Stimulated activated naive B cell treated with anti-CD40 and anti-IgM and Interleukin-4, amounts not matched to agents 10 μg/mL and 1 μg/mL and 100 μg/mL, for 72 hours (primary cell): ENCODE measurements at regions not wholly inside any gene's neighbourhood (a gene's known extent, or its start where the extent isn't known, plus 50 kb on each side); places are given as distances from the start of the nearest gene placed in this dataset.
"Not testable (repeated sequence)": the region's sequence is repeated elsewhere in the genome, so short reads cannot be mapped to it uniquely, and the experiment has no call there.

Experiments
- ATAC-seq, 2 donors: fragments of 150-1000 bp; cut with Tn5 transposase; replicated peaks; 2 replicates each; pipeline ENCODE4 v1.10.0; 2021; ENCODE audit warnings: moderate library complexity in 1 of 2
- DNase-seq: peaks from one replicate; pipeline ENCODE4 v3.0.0; 2021
- H3K27ac Mint-ChIP-seq: one replicate; pipeline ENCODE4 v1.8.0; 2022; ENCODE audit warnings: mild to moderate bottlenecking, mixed read lengths
- H3K27me3 Mint-ChIP-seq, 2 donors: one replicate each; pipeline ENCODE4 v1.8.0; 2022; ENCODE audit warnings: mixed read lengths in 2 of 2
- H3K36me3 Mint-ChIP-seq, 2 donors: one replicate each; pipeline ENCODE4 v1.8.0; 2022; ENCODE audit warnings: mixed read lengths in 2 of 2, mild to moderate bottlenecking in 1 of 2
- H3K4me1 Mint-ChIP-seq, 2 donors: one replicate each; pipeline ENCODE4 v1.8.0; 2022; ENCODE audit warnings: mixed read lengths in 2 of 2, mild to moderate bottlenecking in 1 of 2
- H3K4me3 Mint-ChIP-seq, 2 donors: one replicate each; pipeline ENCODE4 v1.8.0; 2022; ENCODE audit warnings: mild to moderate bottlenecking in 2 of 2, mixed read lengths in 2 of 2, moderate library complexity in 1 of 2
- H3K9me3 Mint-ChIP-seq, 2 donors: one replicate each; pipeline ENCODE4 v1.8.0; 2022; ENCODE audit warnings: mixed read lengths in 2 of 2, mild to moderate bottlenecking in 1 of 2

DNA sequence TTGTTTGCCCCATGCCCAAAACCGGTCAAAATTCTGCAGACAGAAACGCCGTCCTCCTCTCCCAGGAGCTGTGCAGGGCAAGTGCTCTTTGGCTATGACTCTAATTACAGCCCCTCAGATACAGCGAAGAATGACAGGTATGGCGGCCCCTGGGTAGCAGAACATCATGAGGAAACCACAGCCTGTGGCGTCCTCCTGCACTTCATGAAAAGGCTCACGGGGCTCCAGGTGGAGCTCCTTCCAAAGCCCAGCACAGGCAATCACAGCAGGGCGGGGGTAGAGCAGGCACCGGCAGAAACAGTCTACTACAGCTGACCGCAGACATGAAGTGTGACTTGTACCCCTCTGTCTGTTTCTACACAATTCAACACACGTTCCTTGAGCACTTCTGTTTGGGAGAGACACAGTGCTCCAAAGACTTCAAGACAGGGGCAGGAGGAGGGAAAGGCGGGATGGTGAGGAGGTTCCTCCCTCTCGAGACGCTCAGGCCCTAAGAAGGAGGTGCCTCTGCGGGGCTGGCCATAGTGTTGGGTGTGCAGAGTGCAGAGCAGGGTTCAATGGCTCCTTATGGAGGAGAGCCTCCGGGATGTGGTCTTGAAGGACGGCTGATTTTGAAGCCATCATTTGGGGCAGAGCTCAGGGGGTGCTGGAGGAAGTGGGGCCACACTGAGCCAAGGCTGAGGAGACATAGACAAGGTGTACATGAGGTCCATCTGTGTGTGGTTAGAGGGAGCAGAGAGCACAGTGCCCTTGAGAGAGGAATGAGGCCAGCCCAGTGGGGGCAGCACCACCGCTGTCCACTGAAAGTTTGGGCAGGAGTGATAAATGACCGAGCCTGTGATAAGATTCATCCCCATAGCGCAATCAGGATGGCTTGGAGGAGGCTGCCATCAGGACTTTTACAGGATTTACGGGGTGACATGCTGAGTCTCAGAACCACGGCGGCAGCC, 468.3 kb downstream of the EIPR1 start:
- ATAC-seq (no peak), DNase-seq (no peak)
- Mint-ChIP-seq H3K27ac (no peak overlapping the region), H3K4me1 (no peaks in the 10 kb centered on the region), H3K4me3 (no peak overlapping the region), H3K27me3 (peaks cover 6 to 19% of the 10 kb centered on the region in 2 donors), H3K36me3 (no peaks in the 10 kb centered on the region), H3K9me3 (no peaks in the 10 kb centered on the region)

DNA sequence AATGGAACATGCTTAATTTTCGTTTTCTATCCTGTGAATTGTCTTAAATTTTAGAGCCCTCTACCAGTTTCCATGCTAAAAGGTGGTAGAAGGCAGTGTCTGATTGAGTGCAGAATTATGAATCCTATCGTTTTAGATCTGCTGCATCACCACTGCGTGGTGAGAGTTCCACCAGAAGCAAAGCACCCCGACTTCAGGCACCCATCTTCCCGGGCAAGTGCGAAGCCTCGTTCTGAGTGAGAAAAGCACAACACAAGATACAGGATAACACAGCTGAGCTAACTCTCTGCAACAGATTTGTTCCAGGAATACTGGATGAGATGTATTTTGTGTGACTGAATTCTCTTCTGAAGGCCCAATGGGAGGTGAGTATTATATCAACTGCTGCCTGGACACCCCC, 471.5 kb downstream of the EIPR1 start:
- Mint-ChIP-seq H3K36me3 (no peaks in the 10 kb centered on the region), H3K27me3 (peaks cover 6 to 12% of the 10 kb centered on the region in 2 donors)

DNA sequence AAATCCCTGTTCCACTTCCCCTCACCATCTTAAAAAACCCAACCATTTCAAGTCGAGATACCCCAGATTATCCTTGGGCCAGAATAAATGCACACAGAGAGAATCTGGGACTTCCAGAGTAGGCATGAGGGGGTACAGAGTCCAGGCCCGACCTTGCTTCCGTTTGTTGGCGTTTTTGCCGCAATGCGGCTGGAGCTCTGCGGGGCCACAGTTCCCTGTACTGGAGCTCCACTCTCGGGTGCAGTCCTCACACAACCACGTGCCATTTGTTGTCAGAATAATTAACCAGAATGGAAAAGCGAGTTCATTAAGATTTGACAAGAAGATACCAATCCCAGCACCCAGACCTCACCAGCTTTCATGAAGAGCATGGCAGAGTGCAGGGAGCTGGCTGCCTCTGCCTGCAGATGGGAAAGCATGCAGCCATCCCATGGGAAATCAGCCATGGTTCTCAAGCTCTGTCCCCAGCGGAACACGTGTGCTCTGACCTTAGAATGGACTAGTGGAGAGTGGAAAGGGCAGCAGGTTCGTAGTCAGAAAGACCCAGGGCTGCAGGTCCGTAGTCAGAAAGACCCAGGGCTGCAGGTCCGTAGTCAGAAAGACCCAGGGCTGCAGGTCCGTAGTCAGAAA, 472.8 kb downstream of the EIPR1 start:
- Mint-ChIP-seq H3K36me3 (no peaks in the 10 kb centered on the region), H3K4me1 (peaks cover 24 to 30% of the 10 kb centered on the region in 2 donors), H3K27ac (no peak overlapping the region), H3K27me3 (peaks cover 6 to 10% of the 10 kb centered on the region in 2 donors), H3K4me3 (no peak overlapping the region), H3K9me3 (peaks cover 0 to 2% of the 10 kb centered on the region in 2 donors)
- DNase-seq (no peak), ATAC-seq (no peak)

More for the DNA sequence above, 471.5 kb downstream of the EIPR1 start:
- ATAC-seq: no peak
- no peak overlapping the region for H3K27ac Mint-ChIP-seq
- no peaks in the 10 kb centered on the region for H3K9me3 Mint-ChIP-seq
- peaks cover 19 to 21% of the 10 kb centered on the region in 2 donors for H3K4me1 Mint-ChIP-seq
- DNase-seq: no peak
- H3K4me3 Mint-ChIP-seq: no peak overlapping the region

DNA sequence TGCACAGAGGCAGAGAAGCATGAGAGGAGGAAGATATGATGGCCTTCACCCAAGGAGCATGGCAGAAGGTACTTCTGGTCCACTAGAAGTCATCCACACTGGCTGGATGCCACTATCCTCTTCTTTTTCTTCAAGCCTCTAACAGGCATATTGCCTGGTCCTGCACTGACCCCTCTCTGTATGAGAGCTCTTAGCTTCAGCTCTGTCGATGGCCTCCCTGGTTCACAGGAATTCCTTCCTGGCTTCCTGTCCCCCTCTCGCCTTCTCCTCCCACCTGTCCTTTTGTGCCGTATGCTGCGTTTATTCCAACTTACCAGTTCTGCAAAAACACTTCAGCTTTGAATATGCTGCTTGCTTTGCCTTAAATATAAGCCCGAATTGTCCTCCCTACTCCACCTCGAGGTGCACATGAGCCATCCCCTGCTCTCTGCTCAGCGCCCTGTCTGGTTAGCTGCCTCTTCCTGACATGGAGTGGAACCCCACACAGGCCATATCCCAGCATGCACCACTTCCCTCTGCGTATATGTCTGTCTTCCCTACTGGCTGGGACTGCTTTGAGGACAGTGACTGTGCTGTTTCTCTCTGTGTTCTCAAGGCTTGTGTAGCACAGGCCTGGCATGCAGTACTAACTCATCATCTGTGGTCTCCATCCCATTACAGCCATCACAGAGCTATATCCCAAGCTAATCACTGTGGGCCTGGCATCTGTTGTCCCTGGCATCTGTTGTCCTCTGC, 474.9 kb downstream of the EIPR1 start:
- no peaks in the 10 kb centered on the region for H3K36me3 Mint-ChIP-seq
- H3K4me1 Mint-ChIP-seq: peaks cover 24 to 31% of the 10 kb centered on the region in 2 donors
- no peak for DNase-seq
- peak overlapping the region; percentile 60 for H3K27ac Mint-ChIP-seq
- peaks cover 0 to 2% of the 10 kb centered on the region in 2 donors for H3K9me3 Mint-ChIP-seq
- no peak for ATAC-seq
- H3K4me3 Mint-ChIP-seq: no peak overlapping the region
- H3K27me3 Mint-ChIP-seq: no peaks in the 10 kb centered on the region

DNA sequence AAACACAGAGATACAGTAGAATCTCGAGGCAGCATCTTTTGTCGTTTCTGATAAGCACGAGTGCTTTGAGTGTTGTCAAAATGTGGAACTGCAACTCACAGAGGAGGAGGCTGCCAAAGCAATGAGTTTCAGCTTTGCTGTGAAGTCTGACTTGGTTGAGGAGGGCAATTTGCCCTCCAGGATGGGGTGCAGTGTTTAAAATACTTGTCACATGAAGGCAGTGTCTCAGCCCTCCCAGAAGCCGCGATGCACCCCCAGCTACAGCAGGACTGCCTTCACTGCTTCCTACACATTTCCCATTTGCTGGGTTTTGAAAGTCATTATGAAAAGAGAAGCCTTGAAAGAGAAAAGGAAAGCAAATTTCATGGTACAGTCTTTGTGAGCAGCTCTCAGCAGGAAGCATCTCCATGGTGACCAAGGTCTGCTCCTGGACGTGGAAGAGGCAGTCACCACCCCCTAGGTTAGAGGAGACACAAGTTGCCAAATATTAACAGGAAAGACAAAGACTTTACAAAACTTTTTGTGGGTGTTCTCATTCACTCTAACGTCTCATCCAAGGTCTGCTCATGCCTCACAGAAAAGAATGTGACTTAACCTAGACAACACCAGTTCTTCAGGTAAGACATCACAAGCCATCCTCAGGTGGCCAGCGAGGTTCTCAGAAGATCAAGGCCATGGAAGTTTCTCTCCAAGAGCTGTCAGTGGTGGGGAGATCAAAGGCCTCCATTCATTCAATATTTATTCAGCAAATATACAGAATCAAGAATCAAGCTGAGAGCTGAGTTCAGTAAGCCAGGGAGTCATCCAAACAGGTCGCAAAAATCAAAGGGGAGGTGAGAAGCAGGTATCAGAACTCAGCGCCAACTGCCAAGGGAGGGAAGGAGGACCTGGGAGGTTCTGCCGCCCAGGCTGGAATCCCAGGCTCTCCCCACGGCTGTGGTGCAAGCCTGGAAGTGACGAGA, 476.0 kb downstream of the EIPR1 start:
- ATAC-seq (peak; percentile 93), DNase-seq (peak; percentile 29)
- Mint-ChIP-seq H3K36me3 (no peaks in the 10 kb centered on the region), H3K27ac (peak overlapping the region; percentile 72), H3K4me1 (peaks cover 24 to 31% of the 10 kb centered on the region in 2 donors), H3K4me3 (peak overlapping the region; percentile 52 to 72), H3K27me3 (no peaks in the 10 kb centered on the region), H3K9me3 (peaks cover 0 to 2% of the 10 kb centered on the region in 2 donors)

DNA sequence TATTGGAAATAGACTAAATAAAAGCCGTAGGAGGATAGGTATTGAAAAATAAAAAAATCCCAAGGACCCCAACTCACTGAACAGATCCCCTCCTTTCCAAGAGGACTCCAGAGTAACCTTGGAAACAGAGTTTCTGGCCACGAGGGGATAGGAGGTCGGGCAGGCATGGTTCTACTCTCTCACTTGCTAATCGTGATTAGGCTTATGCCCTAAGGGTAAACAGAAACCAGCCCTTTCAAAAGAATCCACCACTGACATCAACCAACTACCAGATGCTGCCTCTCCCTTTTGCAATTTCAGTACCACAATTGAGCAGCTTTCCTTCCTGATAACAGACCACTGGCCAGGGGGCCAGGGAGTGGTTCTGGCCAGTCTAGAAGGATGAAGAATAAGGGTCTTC, 477.8 kb downstream of the EIPR1 start:
- DNase-seq (no peak), ATAC-seq (no peak)
- Mint-ChIP-seq H3K36me3 (no peaks in the 10 kb centered on the region), H3K4me3 (no peak overlapping the region), H3K4me1 (peaks cover 24 to 31% of the 10 kb centered on the region in 2 donors), H3K27me3 (no peaks in the 10 kb centered on the region), H3K9me3 (peaks cover 0 to 2% of the 10 kb centered on the region in 2 donors), H3K27ac (no peak overlapping the region)

DNA sequence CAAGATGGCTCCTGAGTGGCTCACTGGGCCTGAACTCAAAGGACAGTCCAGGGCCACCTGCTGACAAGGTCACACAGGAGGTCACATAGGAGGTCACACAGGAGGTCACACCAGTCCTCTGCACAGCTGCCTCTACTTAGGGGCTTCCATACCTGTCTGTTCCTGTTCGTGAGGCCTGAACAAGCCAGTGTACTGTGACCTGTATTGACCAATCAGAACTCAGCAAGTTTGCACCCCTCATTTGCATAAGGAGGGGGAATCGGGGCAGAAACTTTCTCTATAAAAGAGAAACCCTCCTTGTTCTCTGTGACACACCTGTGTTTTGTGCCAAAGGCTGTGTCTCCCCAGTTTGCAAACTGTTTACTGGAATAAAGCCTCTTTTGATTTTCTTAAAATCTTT, 478.9 kb downstream of the EIPR1 start:
- no peaks in the 10 kb centered on the region for H3K27me3 Mint-ChIP-seq
- H3K36me3 Mint-ChIP-seq: no peaks in the 10 kb centered on the region
- H3K4me1 Mint-ChIP-seq: peaks cover 24 to 31% of the 10 kb centered on the region in 2 donors
- DNase-seq (no peak), ATAC-seq (no peak)
- H3K4me3 Mint-ChIP-seq: no peak overlapping the region
- H3K27ac Mint-ChIP-seq: no peak overlapping the region
- H3K9me3 Mint-ChIP-seq: peaks cover 0 to 2% of the 10 kb centered on the region in 2 donors

DNA sequence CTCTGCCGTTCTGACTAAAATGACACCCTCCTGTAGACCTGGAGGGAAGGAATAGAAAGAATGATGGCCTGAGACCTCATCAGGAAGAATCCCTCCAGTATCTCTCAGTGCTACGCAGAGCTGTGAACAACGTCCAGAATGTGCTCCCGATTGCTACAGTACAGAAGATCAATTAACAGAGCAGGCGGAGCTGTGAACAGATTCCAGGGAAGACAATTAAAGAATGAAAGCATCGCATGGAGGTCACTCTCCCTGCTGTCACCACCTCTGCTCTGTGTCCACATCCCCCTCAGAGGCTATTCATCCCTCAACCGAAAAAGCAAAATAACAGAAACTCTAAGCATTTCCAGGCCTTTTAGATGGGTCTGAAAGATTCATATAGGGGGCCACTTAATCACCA, 481.0 kb downstream of the EIPR1 start:
- no peaks in the 10 kb centered on the region for H3K36me3 Mint-ChIP-seq
- H3K9me3 Mint-ChIP-seq: peaks cover 0 to 2% of the 10 kb centered on the region in 2 donors
- H3K27me3 Mint-ChIP-seq: no peaks in the 10 kb centered on the region
- H3K4me3 Mint-ChIP-seq: no peak overlapping the region
- ATAC-seq: no peak
- no peak overlapping the region for H3K27ac Mint-ChIP-seq
- DNase-seq: no peak
- peaks cover 8 to 18% of the 10 kb centered on the region in 2 donors for H3K4me1 Mint-ChIP-seq

DNA sequence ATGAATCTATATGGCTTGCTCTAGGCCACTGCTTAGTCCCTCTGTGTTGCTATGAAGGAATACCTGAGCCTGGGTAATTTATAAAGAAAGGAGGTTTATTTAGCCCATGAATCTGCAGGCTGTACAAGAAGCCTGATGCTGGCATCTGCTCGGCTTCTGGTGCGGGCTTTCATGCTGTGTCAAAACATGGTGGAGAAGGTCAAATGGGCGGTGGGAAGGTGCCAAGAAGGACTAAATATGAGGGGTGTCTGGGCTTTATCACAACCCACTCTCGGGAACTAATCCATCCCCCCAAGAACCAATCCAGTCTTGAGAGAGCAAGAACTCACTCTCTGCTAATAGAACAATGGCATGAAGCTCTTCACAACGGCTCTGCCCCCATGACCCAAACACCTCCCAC, 481.6 kb downstream of the EIPR1 start:
- ATAC-seq (no peak), DNase-seq (no peak)
- Mint-ChIP-seq H3K9me3 (peaks cover 0 to 2% of the 10 kb centered on the region in 2 donors), H3K36me3 (peaks cover 0 to under 1% of the 10 kb centered on the region in 2 donors), H3K4me1 (peaks cover 2 to 11% of the 10 kb centered on the region in 2 donors), H3K27ac (no peak overlapping the region), H3K4me3 (no peak overlapping the region), H3K27me3 (peaks cover 0 to under 1% of the 10 kb centered on the region in 2 donors)

DNA sequence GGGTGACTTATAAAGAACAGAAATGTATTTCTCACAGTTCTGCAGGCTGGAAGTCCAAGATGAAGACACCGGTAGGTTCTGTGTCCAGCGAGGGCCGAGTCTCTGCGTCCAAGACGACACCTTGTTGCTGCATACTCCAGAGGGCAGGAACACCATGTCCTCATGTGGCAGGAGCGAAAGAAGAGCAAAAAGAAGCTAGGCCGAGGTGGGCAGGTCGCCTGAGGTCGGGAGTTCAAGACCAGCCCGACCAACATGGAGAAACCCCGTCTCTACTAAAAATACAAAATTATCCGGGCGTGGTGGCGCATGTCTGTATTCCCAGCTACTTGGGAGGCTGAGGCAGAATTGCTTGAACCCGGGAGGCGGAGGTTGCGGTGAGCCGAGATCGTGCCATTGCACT, 483.6 kb downstream of the EIPR1 start:
- not testable (repeated sequence) for H3K9me3 Mint-ChIP-seq, ATAC-seq, DNase-seq, H3K36me3 Mint-ChIP-seq, H3K4me3 Mint-ChIP-seq, H3K4me1 Mint-ChIP-seq, H3K27ac Mint-ChIP-seq
- H3K27me3 Mint-ChIP-seq: peaks cover 12% of the 10 kb centered on the region in 2 donors

DNA sequence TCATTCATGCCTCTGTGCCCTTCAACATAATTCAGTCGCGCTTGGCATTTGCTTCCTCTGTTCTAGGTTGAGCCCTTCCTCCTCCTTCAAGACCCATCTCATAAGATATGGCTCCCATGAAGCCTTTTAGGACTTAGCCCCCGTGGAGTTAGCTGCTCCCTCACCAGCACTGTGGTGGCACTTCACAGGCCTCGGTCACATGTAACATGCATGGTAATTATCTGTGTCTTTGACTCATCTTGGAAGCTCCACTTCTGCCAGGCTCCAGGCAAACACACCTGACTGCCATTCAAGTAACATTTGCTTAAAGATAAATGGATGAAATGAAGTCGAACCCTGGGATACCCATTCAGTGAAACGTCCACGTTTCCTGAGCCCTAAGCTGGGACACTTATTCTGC, 484.7 kb downstream of the EIPR1 start:
- Mint-ChIP-seq H3K4me1 (no peaks in the 10 kb centered on the region), H3K36me3 (peaks cover 0 to 3% of the 10 kb centered on the region in 2 donors), H3K9me3 (no peaks in the 10 kb centered on the region), H3K4me3 (no peak overlapping the region), H3K27ac (no peak overlapping the region), H3K27me3 (peaks cover 12 to 14% of the 10 kb centered on the region in 2 donors)
- no peak for ATAC-seq
- DNase-seq: no peak

DNA sequence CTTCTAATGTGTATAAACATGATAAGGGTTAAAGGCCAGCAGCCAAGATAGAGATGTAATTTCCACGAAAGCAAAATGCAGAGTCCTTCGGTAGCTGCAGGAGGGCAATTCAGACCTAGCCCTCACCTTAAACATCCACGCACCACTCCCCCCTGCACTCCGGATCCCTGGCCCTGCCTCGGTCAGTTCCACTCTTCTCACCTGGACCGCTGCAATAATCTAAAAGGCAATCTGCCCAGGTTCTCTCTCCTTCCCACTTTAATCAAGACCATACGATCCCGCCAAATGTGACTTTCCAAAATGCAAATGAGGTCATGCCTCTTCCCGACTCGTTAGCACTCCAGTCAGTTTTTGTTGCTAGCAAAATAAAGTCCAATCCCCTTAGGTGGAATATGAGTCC, 485.2 kb downstream of the EIPR1 start:
- peaks cover 12 to 18% of the 10 kb centered on the region in 2 donors for H3K27me3 Mint-ChIP-seq
- H3K4me3 Mint-ChIP-seq: no peak overlapping the region
- ATAC-seq (no peak), DNase-seq (no peak)
- no peak overlapping the region for H3K27ac Mint-ChIP-seq
- H3K4me1 Mint-ChIP-seq: no peaks in the 10 kb centered on the region
- peaks cover 0 to 3% of the 10 kb centered on the region in 2 donors for H3K36me3 Mint-ChIP-seq
- no peaks in the 10 kb centered on the region for H3K9me3 Mint-ChIP-seq

DNA sequence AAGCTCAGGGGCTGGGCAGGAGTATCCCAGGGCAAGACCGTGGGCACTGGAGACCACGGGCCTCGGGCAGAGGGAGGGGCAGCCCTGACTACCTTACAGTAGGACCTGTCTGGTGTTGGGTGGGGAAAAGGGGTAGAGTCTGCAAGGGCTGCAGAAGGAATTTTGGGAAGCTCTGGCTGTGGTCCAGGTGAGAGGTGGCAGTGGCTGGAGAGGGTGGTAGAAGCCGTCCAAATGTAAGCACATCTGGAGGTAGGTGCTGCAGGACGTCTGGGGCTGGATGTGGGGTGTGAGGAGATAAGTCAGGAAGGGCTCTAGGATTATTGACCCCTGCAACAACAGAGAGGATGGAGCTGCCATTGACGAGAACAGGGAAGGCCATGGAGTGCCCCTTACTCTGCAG, 486.7 kb downstream of the EIPR1 start:
- H3K27me3 Mint-ChIP-seq: peaks cover 16 to 22% of the 10 kb centered on the region in 2 donors
- H3K4me3 Mint-ChIP-seq: no peak overlapping the region
- H3K36me3 Mint-ChIP-seq: peaks cover 0 to 3% of the 10 kb centered on the region in 2 donors
- H3K27ac Mint-ChIP-seq: no peak overlapping the region
- ATAC-seq (no peak), DNase-seq (no peak)
- no peaks in the 10 kb centered on the region for H3K9me3 Mint-ChIP-seq
- H3K4me1 Mint-ChIP-seq: no peaks in the 10 kb centered on the region
